GM12801 (cell line): ENCODE measurements at regions not wholly inside any gene's neighbourhood (a gene's known extent, or its start where the extent isn't known, plus 50 kb on each side); places are given as distances from the start of the nearest gene placed in this dataset.

Experiments used
- TF ChIP-seq, protein P1 (sequence below): IDR thresholded peaks from one replicate; pipeline ENCODE4 v1.5.1; 2011; ENCODE audit warnings: control low read depth; ENCODE audit not compliant: insufficient read length; ENCODE audit errors: extremely low read depth

DNA sequence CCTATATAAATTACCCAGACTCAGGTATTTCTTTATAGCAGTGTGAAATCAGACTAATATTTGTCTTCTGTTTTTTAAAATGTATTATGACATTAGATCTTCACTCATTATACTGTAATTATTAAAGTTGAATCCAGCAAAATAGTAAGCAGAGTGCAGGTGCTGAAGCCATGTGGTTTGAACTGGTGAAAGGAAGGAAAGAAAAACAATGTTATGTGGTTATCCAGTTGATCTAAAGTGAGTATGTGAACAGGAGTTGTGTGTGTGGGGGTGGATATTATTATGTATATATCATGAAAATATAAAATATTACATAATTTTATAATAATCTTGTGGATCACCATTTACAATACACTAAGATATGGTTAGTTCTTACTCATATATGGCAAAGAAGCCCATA is 593.7 kb downstream of the SEMA5A start:
- TF ChIP-seq, protein P1, sequence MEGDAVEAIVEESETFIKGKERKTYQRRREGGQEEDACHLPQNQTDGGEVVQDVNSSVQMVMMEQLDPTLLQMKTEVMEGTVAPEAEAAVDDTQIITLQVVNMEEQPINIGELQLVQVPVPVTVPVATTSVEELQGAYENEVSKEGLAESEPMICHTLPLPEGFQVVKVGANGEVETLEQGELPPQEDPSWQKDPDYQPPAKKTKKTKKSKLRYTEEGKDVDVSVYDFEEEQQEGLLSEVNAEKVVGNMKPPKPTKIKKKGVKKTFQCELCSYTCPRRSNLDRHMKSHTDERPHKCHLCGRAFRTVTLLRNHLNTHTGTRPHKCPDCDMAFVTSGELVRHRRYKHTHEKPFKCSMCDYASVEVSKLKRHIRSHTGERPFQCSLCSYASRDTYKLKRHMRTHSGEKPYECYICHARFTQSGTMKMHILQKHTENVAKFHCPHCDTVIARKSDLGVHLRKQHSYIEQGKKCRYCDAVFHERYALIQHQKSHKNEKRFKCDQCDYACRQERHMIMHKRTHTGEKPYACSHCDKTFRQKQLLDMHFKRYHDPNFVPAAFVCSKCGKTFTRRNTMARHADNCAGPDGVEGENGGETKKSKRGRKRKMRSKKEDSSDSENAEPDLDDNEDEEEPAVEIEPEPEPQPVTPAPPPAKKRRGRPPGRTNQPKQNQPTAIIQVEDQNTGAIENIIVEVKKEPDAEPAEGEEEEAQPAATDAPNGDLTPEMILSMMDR: no peak

GRCh38 chr5:8953016-8953415 is 592.9 kb downstream of the SEMA5A start:
- TF ChIP-seq, protein P1: no peak

DNA sequence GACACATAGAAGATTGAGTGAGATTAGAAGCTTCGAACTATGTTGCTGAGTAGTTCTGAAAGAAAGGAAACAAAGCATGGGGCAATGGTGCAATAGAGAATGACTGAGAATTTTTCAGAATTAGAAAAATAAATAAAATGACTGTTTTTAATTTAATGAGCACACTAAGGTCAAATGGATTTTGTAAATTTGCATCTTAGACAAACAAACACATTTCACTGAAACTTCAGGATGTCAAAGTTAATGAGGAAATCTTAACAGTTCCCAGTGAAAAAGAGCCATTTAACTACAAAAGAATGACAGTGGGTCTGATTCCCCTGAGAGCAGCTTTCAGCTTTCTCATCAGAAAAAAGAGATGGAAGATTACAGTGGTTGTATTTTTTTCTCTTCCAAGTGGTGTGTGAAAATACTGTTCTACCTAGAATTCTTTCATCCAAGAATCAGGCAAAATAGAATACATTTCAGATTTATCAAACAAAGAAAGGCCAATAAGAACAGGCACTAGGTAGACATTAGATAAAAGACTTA is 591.9 kb downstream of the SEMA5A start:
- TF ChIP-seq, protein P1: no peak

DNA sequence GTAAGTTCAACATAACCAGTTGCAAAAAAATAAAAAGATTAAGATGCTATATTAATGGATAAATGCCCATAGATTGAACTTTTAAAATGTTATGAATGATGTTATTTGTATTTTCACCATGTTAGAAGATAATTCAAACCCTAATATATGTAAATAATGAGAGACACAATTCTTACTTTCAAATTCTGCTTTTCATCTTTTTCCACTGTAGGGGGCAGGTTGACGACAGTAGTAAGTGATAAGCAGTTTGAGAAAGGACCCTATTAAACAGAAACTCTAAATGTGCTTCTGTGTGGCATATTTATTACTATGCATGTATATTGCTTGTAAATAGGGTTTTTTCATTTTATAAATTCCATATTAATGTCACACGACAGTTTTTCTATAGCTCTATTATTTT is 591.1 kb downstream of the SEMA5A start:
- TF ChIP-seq, protein P1: no peak

DNA sequence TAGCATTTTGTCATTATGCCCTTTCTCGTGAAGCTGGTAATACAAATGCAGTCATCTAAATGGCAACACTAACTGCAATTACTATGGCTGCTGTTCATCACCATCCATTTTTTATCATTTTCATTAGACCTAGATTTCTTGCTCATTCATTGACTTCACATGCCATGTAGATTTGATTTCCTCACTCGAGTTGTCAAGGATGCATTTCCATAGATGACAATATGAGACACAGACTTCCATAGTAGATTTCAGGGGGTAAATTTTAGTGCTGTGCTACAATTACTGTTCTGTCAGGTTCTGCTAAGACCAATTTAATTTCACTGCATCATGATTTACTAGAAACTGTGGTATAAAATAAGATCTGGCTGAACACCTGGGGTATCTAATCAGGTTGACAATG is 589.2 kb downstream of the SEMA5A start:
- TF ChIP-seq, protein P1: no peak

GRCh38 chr5:8958602-8959001 is 587.3 kb downstream of the SEMA5A start:
- TF ChIP-seq, protein P1: no peak

GRCh38 chr5:8961219-8961618 is 584.7 kb downstream of the SEMA5A start:
- TF ChIP-seq, protein P1: no peak
